Chondrocyte (in vitro differentiated cells): ENCODE measurements at regions not wholly inside any gene's neighbourhood (a gene's known extent, or its start where the extent isn't known, plus 50 kb on each side); places are given as distances from the start of the nearest gene placed in this dataset.

Experiments
- DNase-seq: peaks from one replicate; pipeline ENCODE4 v3.0.0; 2021; ENCODE audit warnings: mixed read lengths, low spot score
- H3K27ac Mint-ChIP-seq: one replicate; pipeline ENCODE4 v1.8.0; 2021; ENCODE audit warnings: mild to moderate bottlenecking, moderate library complexity, mixed read lengths; ENCODE audit not compliant: unreplicated experiment
- H3K27me3 Mint-ChIP-seq: 2 replicates; pipeline ENCODE4 v1.8.0; 2021; ENCODE audit warnings: low read depth, mixed read lengths
- H3K36me3 Mint-ChIP-seq: 2 replicates; pipeline ENCODE4 v1.8.0; 2021; ENCODE audit warnings: low read depth, mixed read lengths
- H3K4me1 Mint-ChIP-seq: 2 replicates; pipeline ENCODE4 v1.8.0; 2021; ENCODE audit warnings: low read depth, mild to moderate bottlenecking, mixed read lengths
- H3K4me3 Mint-ChIP-seq: one replicate; pipeline ENCODE4 v1.8.0; 2021; ENCODE audit warnings: mild to moderate bottlenecking, moderate library complexity, mixed read lengths; ENCODE audit not compliant: unreplicated experiment
- H3K9me3 Mint-ChIP-seq: 2 replicates; pipeline ENCODE4 v1.8.0; 2021; ENCODE audit warnings: low read depth, mixed read lengths
- TF ChIP-seq, protein P1 (sequence below): fragments of 200-600 bp; sonication (generic); IDR thresholded peaks from 2 replicates; pipeline ENCODE4 v1.5.0; 2021; ENCODE audit warnings: antibody characterized with exemption, mild to moderate bottlenecking, moderate library complexity

- Mint-ChIP-seq H3K27me3 (peaks cover 5% of the 10 kb centered on the region), H3K27ac (no peak overlapping the region), H3K9me3 (peaks cover 15% of the 10 kb centered on the region), H3K36me3 (peaks cover 1% of the 10 kb centered on the region), H3K4me1 (peaks cover 5% of the 10 kb centered on the region), H3K4me3 (no peak overlapping the region)
- TF ChIP-seq, protein P1, sequence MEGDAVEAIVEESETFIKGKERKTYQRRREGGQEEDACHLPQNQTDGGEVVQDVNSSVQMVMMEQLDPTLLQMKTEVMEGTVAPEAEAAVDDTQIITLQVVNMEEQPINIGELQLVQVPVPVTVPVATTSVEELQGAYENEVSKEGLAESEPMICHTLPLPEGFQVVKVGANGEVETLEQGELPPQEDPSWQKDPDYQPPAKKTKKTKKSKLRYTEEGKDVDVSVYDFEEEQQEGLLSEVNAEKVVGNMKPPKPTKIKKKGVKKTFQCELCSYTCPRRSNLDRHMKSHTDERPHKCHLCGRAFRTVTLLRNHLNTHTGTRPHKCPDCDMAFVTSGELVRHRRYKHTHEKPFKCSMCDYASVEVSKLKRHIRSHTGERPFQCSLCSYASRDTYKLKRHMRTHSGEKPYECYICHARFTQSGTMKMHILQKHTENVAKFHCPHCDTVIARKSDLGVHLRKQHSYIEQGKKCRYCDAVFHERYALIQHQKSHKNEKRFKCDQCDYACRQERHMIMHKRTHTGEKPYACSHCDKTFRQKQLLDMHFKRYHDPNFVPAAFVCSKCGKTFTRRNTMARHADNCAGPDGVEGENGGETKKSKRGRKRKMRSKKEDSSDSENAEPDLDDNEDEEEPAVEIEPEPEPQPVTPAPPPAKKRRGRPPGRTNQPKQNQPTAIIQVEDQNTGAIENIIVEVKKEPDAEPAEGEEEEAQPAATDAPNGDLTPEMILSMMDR: peak; percentile 49
- no peak for DNase-seq
These were observed 2118.6 kb upstream of the C9orf72 start for GRCh38 chr9:29691758-29692407.

GRCh38 chr9:29697011-29697410 lies 2123.7 kb upstream of the C9orf72 start:
- Mint-ChIP-seq H3K9me3 (peaks cover 15% of the 10 kb centered on the region), H3K27me3 (no peaks in the 10 kb centered on the region), H3K4me3 (no peak overlapping the region), H3K36me3 (peaks cover 1% of the 10 kb centered on the region), H3K4me1 (peaks cover 13% of the 10 kb centered on the region), H3K27ac (no peak overlapping the region)
- DNase-seq: no peak
- TF ChIP-seq, protein P1: no peak

- TF ChIP-seq, protein P1: no peak
- H3K27me3 Mint-ChIP-seq: no peaks in the 10 kb centered on the region
- H3K27ac Mint-ChIP-seq: no peak overlapping the region
- DNase-seq: no peak
- H3K9me3 Mint-ChIP-seq: no peaks in the 10 kb centered on the region
- H3K4me3 Mint-ChIP-seq: no peak overlapping the region
- H3K4me1 Mint-ChIP-seq: peaks cover 10% of the 10 kb centered on the region
- H3K36me3 Mint-ChIP-seq: no peaks in the 10 kb centered on the region
These were observed 2128.3 kb upstream of the C9orf72 start for GRCh38 chr9:29701559-29701958.

DNA sequence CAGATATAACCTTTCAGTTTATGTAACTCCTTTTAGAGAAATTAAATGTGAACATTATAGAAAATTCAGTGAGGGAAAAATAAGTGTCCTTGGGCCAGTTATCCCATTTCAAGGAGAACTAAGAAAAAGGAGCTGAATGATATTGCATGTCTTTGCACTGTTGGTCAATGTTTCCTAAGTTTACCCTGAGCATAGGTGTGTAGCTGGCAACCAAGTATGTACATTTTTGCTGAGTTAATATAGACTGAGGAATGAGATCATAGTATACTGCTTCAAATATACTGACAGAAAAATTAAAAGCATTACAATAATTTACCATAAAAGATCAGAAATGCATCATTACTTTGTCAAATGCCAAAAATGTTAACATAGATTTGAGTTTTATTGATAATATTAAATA lies 2128.7 kb upstream of the C9orf72 start:
- Mint-ChIP-seq H3K27me3 (no peaks in the 10 kb centered on the region), H3K27ac (no peak overlapping the region), H3K9me3 (no peaks in the 10 kb centered on the region), H3K36me3 (no peaks in the 10 kb centered on the region), H3K4me3 (no peak overlapping the region), H3K4me1 (peaks cover 7% of the 10 kb centered on the region)
- TF ChIP-seq, protein P1: no peak
- no peak for DNase-seq

GRCh38 chr9:29714860-29715259 lies 2141.6 kb upstream of the C9orf72 start:
- Mint-ChIP-seq H3K27ac (no peak overlapping the region), H3K4me3 (no peak overlapping the region), H3K4me1 (no peaks in the 10 kb centered on the region), H3K9me3 (no peaks in the 10 kb centered on the region), H3K27me3 (peaks cover 1% of the 10 kb centered on the region), H3K36me3 (no peaks in the 10 kb centered on the region)
- TF ChIP-seq, protein P1: no peak
- DNase-seq: no peak
